Type B pancreatic cell (in vitro differentiated cells): ENCODE measurements at regions not wholly inside any gene's neighbourhood (a gene's known extent, or its start where the extent isn't known, plus 50 kb on each side); places are given as distances from the start of the nearest gene placed in this dataset.

Source experiments
- DNase-seq: peaks from one replicate; pipeline ENCODE4 v3.0.0; 2021; ENCODE audit warnings: mixed read lengths; ENCODE audit not compliant: unreplicated experiment; ENCODE audit errors: extremely low spot score
- H3K27ac Mint-ChIP-seq: 2 replicates; pipeline ENCODE4 v1.8.0; 2021; ENCODE audit warnings: mild to moderate bottlenecking, mixed read lengths
- H3K27me3 Mint-ChIP-seq: 2 replicates; pipeline ENCODE4 v1.8.0; 2021; ENCODE audit warnings: mixed read lengths
- H3K36me3 Mint-ChIP-seq: 2 replicates; pipeline ENCODE4 v1.8.0; 2021; ENCODE audit warnings: mixed read lengths
- H3K4me1 Mint-ChIP-seq: one replicate; pipeline ENCODE4 v1.8.0; 2021; ENCODE audit warnings: mixed read lengths; ENCODE audit not compliant: unreplicated experiment
- H3K4me3 Mint-ChIP-seq: 2 replicates; pipeline ENCODE4 v1.8.0; 2021; ENCODE audit warnings: mild to moderate bottlenecking, mixed read lengths
- H3K9me3 Mint-ChIP-seq: 2 replicates; pipeline ENCODE4 v1.8.0; 2021; ENCODE audit warnings: mixed read lengths
- CTCF ChIP-seq: fragments of 200-600 bp; sonication (generic); conservative IDR thresholded peaks from 2 replicates; pipeline ENCODE4 v1.5.0; 2021; ENCODE audit warnings: antibody characterized with exemption, mild to moderate bottlenecking

GRCh38 chr3:148343416-148343815, 354.3 kb upstream of the AGTR1 start:
- Mint-ChIP-seq H3K36me3 (no peaks in the 10 kb centered on the region), H3K27me3 (no peaks in the 10 kb centered on the region), H3K4me1 (no peaks in the 10 kb centered on the region), H3K9me3 (peaks cover 6% of the 10 kb centered on the region), H3K27ac (no peak overlapping the region), H3K4me3 (no peak overlapping the region)
- no peak for DNase-seq
- no peak for TF ChIP-seq CTCF

- H3K27ac Mint-ChIP-seq: no peak overlapping the region
- peaks cover 6% of the 10 kb centered on the region for H3K9me3 Mint-ChIP-seq
- TF ChIP-seq CTCF: no peak
- no peaks in the 10 kb centered on the region for H3K27me3 Mint-ChIP-seq
- no peaks in the 10 kb centered on the region for H3K36me3 Mint-ChIP-seq
- no peak overlapping the region for H3K4me3 Mint-ChIP-seq
- DNase-seq: no peak
- H3K4me1 Mint-ChIP-seq: no peaks in the 10 kb centered on the region
Measured at GRCh38 chr3:148344521-148344920, 353.2 kb upstream of the AGTR1 start.

GRCh38 chr3:148360051-148360450, 337.7 kb upstream of the AGTR1 start:
- H3K9me3 Mint-ChIP-seq: peaks cover 5% of the 10 kb centered on the region
- H3K4me3 Mint-ChIP-seq: no peak overlapping the region
- H3K4me1 Mint-ChIP-seq: no peaks in the 10 kb centered on the region
- H3K36me3 Mint-ChIP-seq: no peaks in the 10 kb centered on the region
- H3K27ac Mint-ChIP-seq: no peak overlapping the region
- TF ChIP-seq CTCF: no peak
- H3K27me3 Mint-ChIP-seq: peaks cover 18% of the 10 kb centered on the region
- DNase-seq: no peak

GRCh38 chr3:148366743-148367410, 330.8 kb upstream of the AGTR1 start:
- Mint-ChIP-seq H3K36me3 (no peaks in the 10 kb centered on the region), H3K4me3 (no peak overlapping the region), H3K4me1 (no peaks in the 10 kb centered on the region), H3K27ac (no peak overlapping the region), H3K27me3 (peaks cover 13% of the 10 kb centered on the region), H3K9me3 (peaks cover 5% of the 10 kb centered on the region)
- no peak for DNase-seq
- peak; percentile 55 for TF ChIP-seq CTCF

GRCh38 chr3:148367756-148368155, 329.9 kb upstream of the AGTR1 start:
- peaks cover 5% of the 10 kb centered on the region for H3K9me3 Mint-ChIP-seq
- H3K27me3 Mint-ChIP-seq: peaks cover 9% of the 10 kb centered on the region
- no peak for DNase-seq
- no peaks in the 10 kb centered on the region for H3K36me3 Mint-ChIP-seq
- no peak overlapping the region for H3K4me3 Mint-ChIP-seq
- TF ChIP-seq CTCF: no peak
- no peak overlapping the region for H3K27ac Mint-ChIP-seq
- no peaks in the 10 kb centered on the region for H3K4me1 Mint-ChIP-seq

- Mint-ChIP-seq H3K27ac (no peak overlapping the region), H3K4me1 (no peaks in the 10 kb centered on the region), H3K4me3 (no peak overlapping the region), H3K27me3 (peaks cover 4% of the 10 kb centered on the region), H3K36me3 (no peaks in the 10 kb centered on the region), H3K9me3 (peaks cover 5% of the 10 kb centered on the region)
- TF ChIP-seq CTCF: no peak
- DNase-seq: no peak
Measured at GRCh38 chr3:148369381-148369780, 328.3 kb upstream of the AGTR1 start.
